A673 (cell line): ENCODE measurements at regions not wholly inside any gene's neighbourhood (a gene's known extent, or its start where the extent isn't known, plus 50 kb on each side); places are given as distances from the start of the nearest gene placed in this dataset.
"Not testable (repeated sequence)": the region's sequence is repeated elsewhere in the genome, so short reads cannot be mapped to it uniquely, and the experiment has no call there.

ENCODE experiments used
- BruUV-seq: library from RNA; stranded (reverse); fragments of 400-500 nt; replicated peaks from 2 replicates; lab custom pipeline; 2021; lab: Mats Ljungman, UMichigan
- CTCF ChIA-PET: fragments of 300-600 bp; sonication (Branson Sonifier 250); formaldehyde crosslinking; loops from one replicate; lab custom pipeline; 2022; ENCODE audit warnings: antibody characterized with exemption; lab: Charles Lee
- POLR2A ChIA-PET: fragments of 300-600 bp; sonication (Branson Sonifier 250); formaldehyde crosslinking; loops from one replicate; lab custom pipeline; 2022; ENCODE audit warnings: antibody characterized with exemption; ENCODE audit not compliant: low non-redundant PET; lab: Charles Lee
- DNase-seq: peaks from one replicate; pipeline ENCODE4 v3.0.0-alpha.2; 2015; ENCODE audit warnings: low spot score
- H3K27ac ChIP-seq: fragments of 200-600 bp; sonication (generic); 2 replicates; pipeline ENCODE4 v1.5.1; 2016; ENCODE audit warnings: mixed run types, low read depth, mild to moderate bottlenecking, mixed read lengths, antibody characterized with exemption, low read length; ENCODE audit not compliant: poor library complexity, severe bottlenecking
- H3K27me3 ChIP-seq: fragments of 200-600 bp; sonication (generic); replicated peaks from 2 replicates; pipeline ENCODE4 v1.6.1; 2017; ENCODE audit warnings: mixed run types, low read depth, mild to moderate bottlenecking, mixed read lengths, antibody characterized with exemption, low read length; ENCODE audit not compliant: insufficient read depth, poor library complexity
- H3K36me3 ChIP-seq: fragments of 200-600 bp; sonication (generic); 2 replicates; pipeline ENCODE4 v1.6.1; 2016; ENCODE audit warnings: mixed run types, mild to moderate bottlenecking, mixed read lengths, antibody characterized with exemption, low read length; ENCODE audit not compliant: insufficient read depth, poor library complexity, severe bottlenecking
- H3K4me1 ChIP-seq: fragments of 200-600 bp; sonication (generic); 2 replicates; pipeline ENCODE4 v1.6.1; 2017; ENCODE audit warnings: mixed run types, mild to moderate bottlenecking, mixed read lengths, antibody characterized with exemption, low read length; ENCODE audit not compliant: insufficient read depth, poor library complexity, severe bottlenecking
- H3K4me3 ChIP-seq: fragments of 200-600 bp; sonication (generic); 2 replicates; pipeline ENCODE4 v1.5.1; 2016; ENCODE audit warnings: low read depth, mixed run types, mild to moderate bottlenecking, mixed read lengths, low read length; ENCODE audit not compliant: poor library complexity, severe bottlenecking
- H3K9me3 ChIP-seq: fragments of 200-600 bp; sonication (generic); 2 replicates; pipeline ENCODE4 v1.6.1; 2016; ENCODE audit warnings: mixed run types, low read depth, mild to moderate bottlenecking, mixed read lengths, antibody characterized with exemption, low read length; ENCODE audit not compliant: poor library complexity, severe bottlenecking
- EZH2 ChIP-seq: fragments of 200-600 bp; sonication (generic); IDR thresholded peaks from 2 replicates; pipeline ENCODE4 v1.6.1; 2017; ENCODE audit warnings: borderline replicate concordance, low read depth, mild to moderate bottlenecking, mixed read lengths, antibody characterized with exemption, low read length; ENCODE audit not compliant: poor library complexity, severe bottlenecking
- intact Hi-C: fragments of 100-400 bp; cut with micrococcal nuclease; formaldehyde crosslinking; loops from one replicate; pipeline ENCODE4 v1.10.0; 2022; ENCODE audit not compliant: unreplicated experiment
- TF ChIP-seq, protein P1 (sequence below): fragments of 300-800, 200-600 bp; sonication (generic); conservative IDR thresholded peaks from 2 replicates; pipeline ENCODE4 v1.5.1; 2017; ENCODE audit warnings: low read depth, mild to moderate bottlenecking, antibody characterized with exemption, low read length, moderate library complexity, mixed read lengths

DNA sequence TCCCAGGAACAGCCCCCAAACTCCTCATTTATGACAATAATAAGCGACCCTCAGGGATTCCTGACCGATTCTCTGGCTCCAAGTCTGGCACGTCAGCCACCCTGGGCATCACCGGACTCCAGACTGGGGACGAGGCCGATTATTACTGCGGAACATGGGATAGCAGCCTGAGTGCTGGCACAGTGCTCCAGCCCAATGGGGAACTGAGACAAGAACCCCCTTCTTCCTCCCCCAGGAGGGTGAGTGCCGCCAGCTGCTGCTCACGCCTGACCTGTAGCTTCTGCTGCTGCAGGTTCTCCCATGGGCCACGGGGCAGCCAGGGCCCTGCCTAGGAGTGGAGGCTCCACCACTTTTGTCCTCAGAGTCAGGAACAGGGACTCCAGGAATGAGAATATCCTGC lies 78.2 kb downstream of the VPREB1 start:
- ChIA-PET POLR2A (no interaction called here), CTCF (no interaction called here)
- H3K4me1 ChIP-seq, result no peaks in the 10 kb centered on the region
- TF ChIP-seq, protein P1, sequence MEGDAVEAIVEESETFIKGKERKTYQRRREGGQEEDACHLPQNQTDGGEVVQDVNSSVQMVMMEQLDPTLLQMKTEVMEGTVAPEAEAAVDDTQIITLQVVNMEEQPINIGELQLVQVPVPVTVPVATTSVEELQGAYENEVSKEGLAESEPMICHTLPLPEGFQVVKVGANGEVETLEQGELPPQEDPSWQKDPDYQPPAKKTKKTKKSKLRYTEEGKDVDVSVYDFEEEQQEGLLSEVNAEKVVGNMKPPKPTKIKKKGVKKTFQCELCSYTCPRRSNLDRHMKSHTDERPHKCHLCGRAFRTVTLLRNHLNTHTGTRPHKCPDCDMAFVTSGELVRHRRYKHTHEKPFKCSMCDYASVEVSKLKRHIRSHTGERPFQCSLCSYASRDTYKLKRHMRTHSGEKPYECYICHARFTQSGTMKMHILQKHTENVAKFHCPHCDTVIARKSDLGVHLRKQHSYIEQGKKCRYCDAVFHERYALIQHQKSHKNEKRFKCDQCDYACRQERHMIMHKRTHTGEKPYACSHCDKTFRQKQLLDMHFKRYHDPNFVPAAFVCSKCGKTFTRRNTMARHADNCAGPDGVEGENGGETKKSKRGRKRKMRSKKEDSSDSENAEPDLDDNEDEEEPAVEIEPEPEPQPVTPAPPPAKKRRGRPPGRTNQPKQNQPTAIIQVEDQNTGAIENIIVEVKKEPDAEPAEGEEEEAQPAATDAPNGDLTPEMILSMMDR, result no peak
- intact Hi-C loops, result no loop called here
- H3K9me3 ChIP-seq, result no peaks in the 10 kb centered on the region
- BruUV-seq, result no TSS peak
- DNase-seq, result no peak
- H3K27ac ChIP-seq, result no peak overlapping the region
- no peaks in the 10 kb centered on the region for H3K27me3 ChIP-seq
- peaks cover 7% of the 10 kb centered on the region for H3K36me3 ChIP-seq
- no peak overlapping the region for H3K4me3 ChIP-seq

DNA sequence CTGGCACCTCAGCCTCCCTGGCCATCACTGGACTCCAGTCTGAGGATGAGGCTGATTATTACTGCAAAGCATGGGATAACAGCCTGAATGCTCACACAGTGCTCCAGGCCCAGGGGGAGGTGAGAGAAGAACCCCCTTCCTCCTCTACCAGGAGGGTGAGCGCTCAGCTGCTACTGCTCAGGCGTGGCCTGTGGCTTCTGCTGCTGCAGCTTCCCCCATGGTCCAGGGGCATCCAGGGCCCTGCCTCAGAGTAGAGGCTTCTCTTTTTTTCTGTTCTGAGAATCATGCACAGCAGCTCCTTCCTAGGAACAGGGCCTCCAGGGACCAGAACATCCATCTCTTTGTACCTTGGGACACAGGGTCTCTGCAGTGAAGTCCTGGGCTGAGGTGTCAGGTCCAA lies 83.1 kb downstream of the VPREB1 start:
- intact Hi-C loops, result no loop called here
- H3K36me3 ChIP-seq, result no peaks in the 10 kb centered on the region
- H3K4me3 ChIP-seq, result no peak overlapping the region
- H3K9me3 ChIP-seq, result no peaks in the 10 kb centered on the region
- H3K27me3 ChIP-seq, result peaks cover 17% of the 10 kb centered on the region
- BruUV-seq, result no TSS peak
- no peaks in the 10 kb centered on the region for H3K4me1 ChIP-seq
- POLR2A ChIA-PET, result no interaction called here
- CTCF ChIA-PET, result no interaction called here
- no peak for DNase-seq
- TF ChIP-seq EZH2, result no peak
- TF ChIP-seq, protein P1, result no peak
- H3K27ac ChIP-seq, result no peak overlapping the region

DNA sequence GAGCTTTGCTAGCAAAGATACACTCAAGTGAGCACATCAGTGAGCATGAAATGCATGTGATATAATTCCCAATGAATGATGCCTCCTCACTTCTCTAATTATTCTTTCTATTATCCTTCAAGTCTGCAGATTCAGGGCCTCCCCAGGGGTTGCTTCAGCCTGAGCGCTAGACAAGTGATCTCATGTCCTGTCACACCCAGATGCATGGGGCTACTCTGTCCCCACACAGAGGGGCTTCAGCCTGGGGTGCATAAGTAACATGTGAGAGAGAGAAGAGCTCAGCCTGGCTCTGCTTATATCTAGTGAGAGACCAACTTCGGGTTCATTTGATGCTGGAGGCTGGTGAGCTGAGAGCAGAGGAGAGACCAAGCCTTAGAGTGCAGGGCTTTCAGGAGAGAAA lies 85.2 kb downstream of the VPREB1 start:
- no peak overlapping the region for H3K4me3 ChIP-seq
- ChIA-PET POLR2A (no interaction called here), CTCF (no interaction called here)
- peak; percentile 12 for DNase-seq
- H3K27ac ChIP-seq, result no peak overlapping the region
- no peaks in the 10 kb centered on the region for H3K36me3 ChIP-seq
- H3K4me1 ChIP-seq, result no peaks in the 10 kb centered on the region
- BruUV-seq, result no TSS peak
- intact Hi-C loops, result no loop called here
- peaks cover 17% of the 10 kb centered on the region for H3K27me3 ChIP-seq
- no peaks in the 10 kb centered on the region for H3K9me3 ChIP-seq
- no peak for TF ChIP-seq EZH2
- TF ChIP-seq, protein P1, result no peak

DNA sequence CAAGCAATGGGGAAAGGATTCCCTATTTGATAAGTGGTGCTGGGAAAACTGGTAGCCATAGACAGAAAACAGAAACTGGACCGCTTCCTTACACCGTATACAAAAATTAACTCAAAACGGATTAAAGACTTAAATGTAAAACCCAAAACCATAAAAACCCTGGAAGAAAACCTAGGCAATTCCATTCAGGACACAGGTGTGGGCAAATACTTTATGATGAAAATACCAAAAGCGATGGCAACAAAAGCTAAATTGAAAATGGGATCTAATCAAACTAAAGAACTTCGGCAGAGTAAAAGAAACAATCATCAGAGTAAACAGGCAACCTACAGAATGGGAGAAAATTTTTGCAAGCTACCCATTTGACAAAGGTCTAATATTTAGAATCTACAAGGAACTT lies 91.1 kb downstream of the VPREB1 start:
- H3K36me3 ChIP-seq, POLR2A ChIA-PET, H3K27ac ChIP-seq, DNase-seq, H3K4me1 ChIP-seq, intact Hi-C loops, BruUV-seq, H3K9me3 ChIP-seq, H3K4me3 ChIP-seq, CTCF ChIA-PET: not testable (repeated sequence)
- H3K27me3 ChIP-seq, result peaks cover 47% of the 10 kb centered on the region

DNA sequence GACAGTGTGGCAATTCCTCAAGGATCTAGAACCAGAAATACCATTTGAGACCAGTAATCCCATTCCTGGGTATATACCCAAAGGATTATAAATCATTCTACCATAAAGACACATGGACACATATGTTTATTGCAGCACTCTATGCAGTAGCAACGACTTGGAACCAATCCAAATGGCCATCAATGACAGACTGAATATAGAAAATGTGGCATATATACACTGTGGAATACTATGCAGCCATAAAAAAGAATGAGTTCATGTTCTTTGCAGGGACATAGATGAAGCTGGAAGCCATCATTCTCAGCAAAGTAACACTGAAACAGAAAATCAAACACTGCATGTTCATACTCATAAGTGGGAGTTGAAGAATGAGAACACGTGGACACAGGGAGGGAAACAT lies 91.7 kb downstream of the VPREB1 start:
- H3K9me3 ChIP-seq, H3K4me1 ChIP-seq, BruUV-seq, intact Hi-C loops, H3K4me3 ChIP-seq, CTCF ChIA-PET, POLR2A ChIA-PET, DNase-seq, H3K36me3 ChIP-seq, H3K27ac ChIP-seq: not testable (repeated sequence)
- peaks cover 49% of the 10 kb centered on the region for H3K27me3 ChIP-seq

DNA sequence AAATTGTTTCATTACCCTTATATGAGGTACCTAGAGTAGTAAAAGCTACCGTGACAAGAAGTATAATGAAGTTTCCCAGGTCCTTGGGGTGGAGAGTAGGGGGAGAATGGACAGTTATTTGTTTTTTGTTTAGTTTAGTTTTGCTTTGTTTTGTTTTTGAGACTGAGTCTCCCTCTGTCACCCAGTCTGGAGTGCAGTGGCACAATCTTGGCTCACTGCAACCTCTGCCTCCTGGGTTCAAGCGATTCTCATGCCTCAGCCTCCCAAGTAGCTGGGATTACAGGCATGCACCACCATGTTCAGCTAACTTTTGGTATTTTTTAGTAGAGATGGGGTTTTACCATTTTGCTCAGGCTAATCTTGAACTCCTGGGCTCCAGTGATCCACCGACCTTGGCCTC lies 94.2 kb downstream of the VPREB1 start:
- CTCF ChIA-PET, H3K36me3 ChIP-seq, POLR2A ChIA-PET, DNase-seq, H3K27ac ChIP-seq, H3K4me3 ChIP-seq, H3K4me1 ChIP-seq, BruUV-seq, intact Hi-C loops, H3K9me3 ChIP-seq: not testable (repeated sequence)
- H3K27me3 ChIP-seq, result peaks cover 46% of the 10 kb centered on the region
